HTR-8/SVneo (cell line): ENCODE measurements at regions not wholly inside any gene's neighbourhood (a gene's known extent, or its start where the extent isn't known, plus 50 kb on each side); places are given as distances from the start of the nearest gene placed in this dataset.

Source experiments
- DNase-seq: peaks from one replicate; pipeline ENCODE4 v3.0.0; 2011; ENCODE audit warnings: low spot score, mixed read lengths; ENCODE audit not compliant: insufficient read length
- FAIRE-seq: peaks from 2 replicates; lab custom pipeline; 2011; peaks lifted over from hg19 to GRCh38; lab: Jason Lieb, UNC

GRCh38 chr6:8707956-8708772 is 272.8 kb upstream of the SLC35B3 start:
- FAIRE-seq = no peak
- peak; percentile 36 for DNase-seq

- FAIRE-seq (no peak), DNase-seq (no peak)
Measured at GRCh38 chr6:8707369-8707768, 272.0 kb upstream of the SLC35B3 start.

GRCh38 chr6:8705435-8706020 is 270.2 kb upstream of the SLC35B3 start:
- FAIRE-seq = no peak

GRCh38 chr6:8703059-8703458 is 267.7 kb upstream of the SLC35B3 start:
- FAIRE-seq = no peak
- no peak for DNase-seq

More at GRCh38 chr6:8705435-8706020, 270.2 kb upstream of the SLC35B3 start:
- DNase-seq = no peak

GRCh38 chr6:8688821-8689220 is 253.5 kb upstream of the SLC35B3 start:
- DNase-seq (no peak), FAIRE-seq (no peak)

- FAIRE-seq (no peak), DNase-seq (no peak)
Measured at GRCh38 chr6:8686077-8686476, 250.7 kb upstream of the SLC35B3 start.

GRCh38 chr6:8683204-8683603 is 247.9 kb upstream of the SLC35B3 start:
- FAIRE-seq (no peak), DNase-seq (no peak)

GRCh38 chr6:8679823-8680222 is 244.5 kb upstream of the SLC35B3 start:
- FAIRE-seq = no peak
- DNase-seq = no peak

- DNase-seq = no peak
- no peak for FAIRE-seq
Measured at GRCh38 chr6:8678466-8678865, 243.1 kb upstream of the SLC35B3 start.

- DNase-seq (no peak), FAIRE-seq (no peak)
Measured at GRCh38 chr6:8674126-8674525, 238.8 kb upstream of the SLC35B3 start.

- DNase-seq (no peak), FAIRE-seq (no peak)
Measured at GRCh38 chr6:8672882-8673281, 237.5 kb upstream of the SLC35B3 start.

GRCh38 chr6:8670792-8671191 is 235.4 kb upstream of the SLC35B3 start:
- DNase-seq (no peak), FAIRE-seq (no peak)

- FAIRE-seq (no peak), DNase-seq (no peak)
Measured at GRCh38 chr6:8664700-8665099, 229.4 kb upstream of the SLC35B3 start.

- DNase-seq = no peak
- FAIRE-seq = no peak
Measured at GRCh38 chr6:8664070-8664469, 228.7 kb upstream of the SLC35B3 start.

GRCh38 chr6:8659404-8660189 is 224.3 kb upstream of the SLC35B3 start:
- FAIRE-seq = no peak
- DNase-seq = no peak

GRCh38 chr6:8658416-8658815 is 223.1 kb upstream of the SLC35B3 start:
- no peak for FAIRE-seq
- DNase-seq = no peak

- DNase-seq (no peak), FAIRE-seq (no peak)
Measured at GRCh38 chr6:8657522-8657921, 222.2 kb upstream of the SLC35B3 start.

GRCh38 chr6:8655670-8656454 is 220.5 kb upstream of the SLC35B3 start:
- no peak for FAIRE-seq
- DNase-seq = no peak

- FAIRE-seq = no peak
- DNase-seq = no peak
Measured at GRCh38 chr6:8652710-8653109, 217.4 kb upstream of the SLC35B3 start.

GRCh38 chr6:8651998-8652397 is 216.7 kb upstream of the SLC35B3 start:
- DNase-seq (no peak), FAIRE-seq (no peak)
